Breast epithelium (tissue), 4 donors: ENCODE measurements at regions not wholly inside any gene's neighbourhood (a gene's known extent, or its start where the extent isn't known, plus 50 kb on each side); places are given as distances from the start of the nearest gene placed in this dataset.

Source experiments
- DNase-seq, 2 donors: peaks; one replicate each; pipeline ENCODE4 v3.0.0-alpha.2; 2019; ENCODE audit warnings: low spot score in 2 of 2
- H3K27ac ChIP-seq, 2 donors: fragments of 200-600 bp; sonication (generic) in 1 of 2; one replicate each; pipeline ENCODE4 v1.5.1; 2016 to 2019; ENCODE audit warnings: mild to moderate bottlenecking in 1 of 2
- H3K27me3 ChIP-seq, 2 donors: fragments of 200-600 bp; sonication (generic) in 1 of 2; one replicate each; pipeline versions ENCODE4 v1.5.1 to v1.6.0; 2017 to 2019; ENCODE audit warnings: control low read depth in 1 of 2, mild to moderate bottlenecking in 1 of 2
- H3K36me3 ChIP-seq: fragments of 200-600 bp; one replicate; pipeline ENCODE4 v1.5.1; 2019
- H3K4me1 ChIP-seq, 2 donors: fragments of 200-600 bp; sonication (generic); one replicate each; pipeline ENCODE4 v1.5.1; 2016 to 2019; ENCODE audit warnings: control low read depth in 1 of 2
- H3K4me3 ChIP-seq, 3 donors: fragments of 200-600 bp; sonication (generic); 1 replicate in 2 of 3; 2 replicates in 1 of 3; pipeline ENCODE4 v1.5.1; 2016 to 2019; ENCODE audit warnings: mild to moderate bottlenecking in 3 of 3, moderate library complexity in 2 of 3
- H3K9me3 ChIP-seq, 2 donors: fragments of 200-600 bp; sonication (generic) in 1 of 2; one replicate each; pipeline ENCODE4 v1.5.1; 2016 to 2019; ENCODE audit warnings: control low read depth in 1 of 2
- POLR2A ChIP-seq: fragments of 450-650 bp; IDR thresholded peaks from one replicate; pipeline ENCODE4 v1.6.1; 2016; ENCODE audit warnings: antibody characterized with exemption, mild to moderate bottlenecking, moderate library complexity
- POLR2AphosphoS5 ChIP-seq, 3 donors: sonication (generic); formaldehyde crosslinking; IDR thresholded peaks; one replicate each; pipeline ENCODE4 v1.6.1; 2017; ENCODE audit warnings: antibody characterized with exemption in 3 of 3
- intact Hi-C: fragments of 100-400 bp; cut with DNase I; formaldehyde crosslinking; loops from one replicate; pipeline ENCODE4 v1.15.1; 2023; ENCODE audit warnings: low total_unique reads
- TF ChIP-seq, protein P1 (sequence below), 3 donors: fragments of 450-650 bp; IDR thresholded peaks; one replicate each; pipeline ENCODE4 v1.5.1; 2016 to 2017; ENCODE audit warnings: antibody characterized with exemption in 3 of 3, mild to moderate bottlenecking in 3 of 3, moderate library complexity in 3 of 3

DNA sequence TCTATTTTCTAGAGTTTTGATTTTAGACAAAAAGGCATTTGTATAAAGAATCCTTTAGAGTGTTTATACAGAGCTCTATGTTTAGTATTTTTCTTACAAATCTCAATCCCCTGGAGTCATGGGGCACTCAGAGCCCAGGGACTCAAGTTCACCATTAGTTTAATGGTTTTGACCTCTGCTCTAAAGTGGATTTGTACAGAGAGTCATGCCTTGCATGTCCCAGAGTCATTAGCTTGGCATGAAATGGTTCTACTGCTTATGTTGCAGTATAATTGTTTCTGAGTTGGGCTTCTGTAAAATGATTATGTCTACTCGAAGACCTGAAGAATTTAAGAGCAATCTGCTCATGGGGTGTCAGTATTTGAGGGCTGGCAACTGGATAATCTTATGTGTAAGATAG lies 406.2 kb downstream of the DLEU7 start:
- no peaks in the 10 kb centered on the region for H3K36me3 ChIP-seq
- intact Hi-C loops, result no loop called here
- no peak overlapping the region for H3K27ac ChIP-seq

DNA sequence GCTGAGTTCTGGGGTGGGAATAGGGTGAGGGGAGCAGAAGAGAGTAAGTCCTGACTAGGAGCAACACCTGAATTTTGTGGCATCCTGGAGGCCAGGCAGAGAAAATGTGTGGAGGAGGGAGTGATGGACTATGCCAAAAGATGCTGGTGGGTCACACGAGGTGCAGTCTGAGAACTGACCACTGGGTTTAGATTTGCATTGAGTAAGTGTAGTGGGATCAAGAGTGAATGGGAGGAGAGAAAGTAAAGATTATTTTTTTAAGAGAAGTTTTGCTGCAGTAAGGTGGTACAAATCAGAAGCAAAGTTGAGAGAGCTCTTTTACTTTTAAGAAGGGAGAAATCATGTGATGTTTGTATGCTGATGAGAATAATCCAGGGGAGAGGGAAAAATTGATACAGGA lies 405.1 kb downstream of the DLEU7 start:
- TF ChIP-seq, protein P1, sequence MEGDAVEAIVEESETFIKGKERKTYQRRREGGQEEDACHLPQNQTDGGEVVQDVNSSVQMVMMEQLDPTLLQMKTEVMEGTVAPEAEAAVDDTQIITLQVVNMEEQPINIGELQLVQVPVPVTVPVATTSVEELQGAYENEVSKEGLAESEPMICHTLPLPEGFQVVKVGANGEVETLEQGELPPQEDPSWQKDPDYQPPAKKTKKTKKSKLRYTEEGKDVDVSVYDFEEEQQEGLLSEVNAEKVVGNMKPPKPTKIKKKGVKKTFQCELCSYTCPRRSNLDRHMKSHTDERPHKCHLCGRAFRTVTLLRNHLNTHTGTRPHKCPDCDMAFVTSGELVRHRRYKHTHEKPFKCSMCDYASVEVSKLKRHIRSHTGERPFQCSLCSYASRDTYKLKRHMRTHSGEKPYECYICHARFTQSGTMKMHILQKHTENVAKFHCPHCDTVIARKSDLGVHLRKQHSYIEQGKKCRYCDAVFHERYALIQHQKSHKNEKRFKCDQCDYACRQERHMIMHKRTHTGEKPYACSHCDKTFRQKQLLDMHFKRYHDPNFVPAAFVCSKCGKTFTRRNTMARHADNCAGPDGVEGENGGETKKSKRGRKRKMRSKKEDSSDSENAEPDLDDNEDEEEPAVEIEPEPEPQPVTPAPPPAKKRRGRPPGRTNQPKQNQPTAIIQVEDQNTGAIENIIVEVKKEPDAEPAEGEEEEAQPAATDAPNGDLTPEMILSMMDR (IDR thresholded peaks at IDR 0.05), result no peak
- TF ChIP-seq POLR2AphosphoS5 (IDR thresholded peaks at IDR 0.05) (no peak), POLR2A (no peak)
- intact Hi-C loops, result no loop called here
- Histone ChIP-seq H3K27ac (no peak overlapping the region), H3K36me3 (no peaks in the 10 kb centered on the region), H3K9me3 (no peaks in the 10 kb centered on the region), H3K4me1 (no peaks in the 10 kb centered on the region), H3K27me3 (no peaks in the 10 kb centered on the region), H3K4me3 (no peak overlapping the region)
- DNase-seq, result no peak

More for the DNA sequence above, 406.2 kb downstream of the DLEU7 start:
- TF ChIP-seq, protein P1 (IDR thresholded peaks at IDR 0.05), result no peak
- TF ChIP-seq POLR2A (no peak), POLR2AphosphoS5 (IDR thresholded peaks at IDR 0.05) (no peak)
- no peak for DNase-seq
- H3K4me3 ChIP-seq, result no peak overlapping the region
- H3K27me3 ChIP-seq, result no peaks in the 10 kb centered on the region
- no peaks in the 10 kb centered on the region for H3K4me1 ChIP-seq
- H3K9me3 ChIP-seq, result no peaks in the 10 kb centered on the region

DNA sequence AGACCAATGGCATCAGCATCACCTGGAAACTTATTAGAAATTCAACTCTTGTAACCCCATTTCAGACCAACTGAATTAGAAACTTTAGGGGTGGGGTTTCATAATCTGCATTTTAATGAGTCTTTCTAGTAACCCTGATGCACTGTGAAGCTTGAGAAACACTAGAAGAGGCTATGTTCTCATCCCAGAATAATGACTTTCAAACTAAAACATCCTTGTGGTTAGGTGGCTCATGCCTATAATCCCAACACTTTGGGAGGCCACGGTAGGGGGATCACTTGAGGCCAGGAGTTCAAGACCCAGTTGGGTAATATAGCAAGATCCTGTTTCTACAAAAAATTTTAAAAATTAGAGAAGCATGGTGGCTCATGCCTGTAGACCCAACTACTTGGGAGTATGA lies 402.4 kb downstream of the DLEU7 start:
- TF ChIP-seq POLR2A (no peak), POLR2AphosphoS5 (IDR thresholded peaks at IDR 0.05) (no peak)
- TF ChIP-seq, protein P1 (IDR thresholded peaks at IDR 0.05), result no peak
- Histone ChIP-seq H3K27ac (no peak overlapping the region), H3K27me3 (no peaks in the 10 kb centered on the region), H3K36me3 (no peaks in the 10 kb centered on the region), H3K9me3 (no peaks in the 10 kb centered on the region), H3K4me1 (no peaks in the 10 kb centered on the region), H3K4me3 (no peak overlapping the region)
- no peak for DNase-seq
- intact Hi-C loops, result no loop called here

DNA sequence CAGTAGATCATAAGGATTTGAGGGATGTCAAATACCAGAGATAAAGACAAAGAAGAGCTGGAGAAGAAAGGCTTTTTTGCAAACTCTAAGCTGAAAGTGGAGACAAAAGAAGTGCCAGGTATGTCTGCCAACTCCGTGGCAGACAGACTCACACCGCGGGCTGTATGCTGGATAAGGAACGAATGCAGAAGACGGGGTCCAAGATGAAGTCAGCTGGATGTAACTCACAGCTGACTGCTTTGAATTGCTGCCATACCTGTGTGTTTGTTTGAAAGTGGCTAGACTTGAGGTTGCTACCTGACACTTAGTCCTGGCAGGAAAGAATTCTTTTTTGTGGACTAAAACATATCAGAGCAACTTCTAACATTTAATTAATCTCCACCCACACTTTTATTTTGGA lies 398.8 kb downstream of the DLEU7 start:
- Histone ChIP-seq H3K4me3 (no peak overlapping the region), H3K27ac (no peak overlapping the region), H3K36me3 (no peaks in the 10 kb centered on the region), H3K9me3 (no peaks in the 10 kb centered on the region), H3K27me3 (no peaks in the 10 kb centered on the region), H3K4me1 (no peaks in the 10 kb centered on the region)
- DNase-seq, result no peak
- no peak for TF ChIP-seq POLR2A
- no peak for TF ChIP-seq POLR2AphosphoS5 (IDR thresholded peaks at IDR 0.05)
- TF ChIP-seq, protein P1 (IDR thresholded peaks at IDR 0.05), result no peak
- intact Hi-C loops, result no loop called here

DNA sequence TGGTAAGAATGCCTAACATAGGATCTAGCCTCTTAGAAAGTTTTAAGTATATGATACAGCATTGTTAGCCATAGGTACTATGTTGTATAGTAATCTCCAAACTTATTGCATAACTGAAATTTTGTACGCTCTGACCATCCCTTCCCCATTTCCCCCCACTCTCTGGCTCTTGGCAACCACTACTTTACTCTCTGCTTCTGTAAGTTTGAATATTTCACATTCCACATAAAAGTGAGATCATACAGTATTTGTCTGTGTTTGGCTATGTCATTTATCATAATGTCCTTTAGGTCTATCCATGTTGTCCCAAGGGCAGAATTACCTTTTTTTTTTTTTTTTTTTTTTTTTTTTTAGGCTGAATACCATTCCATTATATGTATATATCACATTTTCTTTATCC lies 396.9 kb downstream of the DLEU7 start:
- Histone ChIP-seq H3K36me3 (no peaks in the 10 kb centered on the region), H3K27ac (no peak overlapping the region), H3K9me3 (no peaks in the 10 kb centered on the region), H3K27me3 (no peaks in the 10 kb centered on the region), H3K4me1 (no peaks in the 10 kb centered on the region), H3K4me3 (no peak overlapping the region)
- DNase-seq, result no peak
- TF ChIP-seq, protein P1 (IDR thresholded peaks at IDR 0.05), result no peak
- no peak for TF ChIP-seq POLR2AphosphoS5 (IDR thresholded peaks at IDR 0.05)
- no peak for TF ChIP-seq POLR2A
- intact Hi-C loops, result no loop called here
